ENCODE measurements at regions not wholly inside any gene's neighbourhood (a gene's known extent, or its start where the extent isn't known, plus 50 kb on each side); places are given as distances from the start of the nearest gene placed in this dataset.

DNA sequence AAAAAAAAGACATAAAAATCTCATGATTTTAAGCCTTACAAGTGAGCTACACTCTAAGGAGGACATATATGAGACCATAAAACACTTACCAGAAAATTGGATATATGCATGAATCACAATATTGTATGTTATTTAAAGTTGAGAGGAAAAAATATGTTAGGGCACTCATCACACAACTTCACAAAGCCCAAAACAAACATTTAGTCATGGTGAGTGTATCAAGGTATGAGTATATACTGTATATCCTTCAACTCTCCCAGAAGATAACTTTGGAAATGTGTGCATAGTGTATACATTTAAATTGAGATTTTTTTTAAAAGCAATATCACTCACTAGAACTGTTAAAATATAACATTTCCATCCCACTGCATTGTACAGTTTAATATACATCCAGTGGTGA lies 259.3 kb downstream of the SRGAP2C start:
- TF ChIP-seq, protein P1, sequence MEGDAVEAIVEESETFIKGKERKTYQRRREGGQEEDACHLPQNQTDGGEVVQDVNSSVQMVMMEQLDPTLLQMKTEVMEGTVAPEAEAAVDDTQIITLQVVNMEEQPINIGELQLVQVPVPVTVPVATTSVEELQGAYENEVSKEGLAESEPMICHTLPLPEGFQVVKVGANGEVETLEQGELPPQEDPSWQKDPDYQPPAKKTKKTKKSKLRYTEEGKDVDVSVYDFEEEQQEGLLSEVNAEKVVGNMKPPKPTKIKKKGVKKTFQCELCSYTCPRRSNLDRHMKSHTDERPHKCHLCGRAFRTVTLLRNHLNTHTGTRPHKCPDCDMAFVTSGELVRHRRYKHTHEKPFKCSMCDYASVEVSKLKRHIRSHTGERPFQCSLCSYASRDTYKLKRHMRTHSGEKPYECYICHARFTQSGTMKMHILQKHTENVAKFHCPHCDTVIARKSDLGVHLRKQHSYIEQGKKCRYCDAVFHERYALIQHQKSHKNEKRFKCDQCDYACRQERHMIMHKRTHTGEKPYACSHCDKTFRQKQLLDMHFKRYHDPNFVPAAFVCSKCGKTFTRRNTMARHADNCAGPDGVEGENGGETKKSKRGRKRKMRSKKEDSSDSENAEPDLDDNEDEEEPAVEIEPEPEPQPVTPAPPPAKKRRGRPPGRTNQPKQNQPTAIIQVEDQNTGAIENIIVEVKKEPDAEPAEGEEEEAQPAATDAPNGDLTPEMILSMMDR (IDR thresholded peaks at IDR 0.05): no peak
- no peak for TF ChIP-seq POLR2A (IDR thresholded peaks at IDR 0.05)
- TF ChIP-seq EP300 (IDR thresholded peaks at IDR 0.05): no peak

Measured in sigmoid colon (tissue), 4 donors.